ENCODE measurements at regions not wholly inside any gene's neighbourhood (a gene's known extent, or its start where the extent isn't known, plus 50 kb on each side); places are given as distances from the start of the nearest gene placed in this dataset.

GRCh38 chr9:94026816-94027215, 57.4 kb upstream of the PTPDC1 start:
- TF ChIP-seq, protein P1, sequence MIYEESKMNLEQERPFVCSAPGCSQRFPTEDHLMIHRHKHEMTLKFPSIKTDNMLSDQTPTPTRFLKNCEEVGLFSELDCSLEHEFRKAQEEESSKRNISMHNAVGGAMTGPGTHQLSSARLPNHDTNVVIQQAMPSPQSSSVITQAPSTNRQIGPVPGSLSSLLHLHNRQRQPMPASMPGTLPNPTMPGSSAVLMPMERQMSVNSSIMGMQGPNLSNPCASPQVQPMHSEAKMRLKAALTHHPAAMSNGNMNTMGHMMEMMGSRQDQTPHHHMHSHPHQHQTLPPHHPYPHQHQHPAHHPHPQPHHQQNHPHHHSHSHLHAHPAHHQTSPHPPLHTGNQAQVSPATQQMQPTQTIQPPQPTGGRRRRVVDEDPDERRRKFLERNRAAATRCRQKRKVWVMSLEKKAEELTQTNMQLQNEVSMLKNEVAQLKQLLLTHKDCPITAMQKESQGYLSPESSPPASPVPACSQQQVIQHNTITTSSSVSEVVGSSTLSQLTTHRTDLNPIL (CRISPR knock-in tag; IDR thresholded peaks at IDR 0.05; ENCODE audit: low read depth) = no peak
- no peak for TF ChIP-seq PPARA (CRISPR knock-in tag; IDR thresholded peaks at IDR 0.05; ENCODE audit: borderline replicate concordance)
- no peak for TF ChIP-seq GLIS3 (CRISPR knock-in tag; IDR thresholded peaks at IDR 0.05)
